ENCODE measurements at regions not wholly inside any gene's neighbourhood (a gene's known extent, or its start where the extent isn't known, plus 50 kb on each side); places are given as distances from the start of the nearest gene placed in this dataset.

GRCh38 chr9:87801013-87801412, 75.1 kb downstream of the CTSL start:
- H3K4me3 Mint-ChIP-seq = no peak overlapping the region
- Histone ChIP-seq H3K9ac (ENCODE audit: extremely low read depth, low read length, poor library complexity, severe bottlenecking) (no peak overlapping the region), H3K4me1 (ENCODE audit: control insufficient read depth, insufficient read depth, low read length) (peaks cover 3% of the 10 kb centered on the region), H3K27me3 (ENCODE audit: control insufficient read depth, insufficient read depth, low read length, poor library complexity, severe bottlenecking) (no peaks in the 10 kb centered on the region), H3K9me3 (ENCODE audit: control insufficient read depth, low read length) (no peaks in the 10 kb centered on the region), H3K4me3 (ENCODE audit: low read length) (no peak overlapping the region), H3K27ac (ENCODE audit: low read depth, low read length) (no peak overlapping the region), H3K36me3 (ENCODE audit: control insufficient read depth, insufficient read depth, low read length) (no peaks in the 10 kb centered on the region)
- H3K9me3 Mint-ChIP-seq = no peaks in the 10 kb centered on the region
- WGBS, 2 experiments (ENCODE audit: insufficient coverage in 1 of 2, insufficient read length in 1 of 2) = 92% methylated on average over 3 of the region's 4 CpGs; no CpG with 5 or more reads in 1 of the 2 experiments
- H3K4me1 Mint-ChIP-seq = peaks cover 20% of the 10 kb centered on the region
- no peak for TF ChIP-seq CTCF (conservative IDR thresholded peaks at IDR 0.05)
- H3K36me3 Mint-ChIP-seq (ENCODE audit: low read depth) = no peaks in the 10 kb centered on the region
- no peak overlapping the region for H3K27ac Mint-ChIP-seq
- no peak for DNase-seq
- peaks cover 12% of the 10 kb centered on the region for H3K27me3 Mint-ChIP-seq (ENCODE audit: insufficient read depth)

- Histone ChIP-seq H3K9me3 (ENCODE audit: control insufficient read depth, low read length) (peaks cover 5% of the 10 kb centered on the region), H3K36me3 (ENCODE audit: control insufficient read depth, insufficient read depth, low read length) (no peaks in the 10 kb centered on the region), H3K27ac (ENCODE audit: low read depth, low read length) (no peak overlapping the region), H3K9ac (ENCODE audit: extremely low read depth, low read length, poor library complexity, severe bottlenecking) (no peak overlapping the region), H3K4me1 (ENCODE audit: control insufficient read depth, insufficient read depth, low read length) (peaks cover 3% of the 10 kb centered on the region), H3K27me3 (ENCODE audit: control insufficient read depth, insufficient read depth, low read length, poor library complexity, severe bottlenecking) (no peaks in the 10 kb centered on the region), H3K4me3 (ENCODE audit: low read length) (no peak overlapping the region)
- H3K27ac Mint-ChIP-seq = no peak overlapping the region
- peaks cover 11% of the 10 kb centered on the region for H3K27me3 Mint-ChIP-seq (ENCODE audit: insufficient read depth)
- peaks cover 9% of the 10 kb centered on the region for H3K9me3 Mint-ChIP-seq
- H3K4me1 Mint-ChIP-seq = peaks cover 16% of the 10 kb centered on the region
- WGBS, 2 experiments (ENCODE audit: insufficient coverage in 1 of 2, insufficient read length in 1 of 2) = 96 to 99% methylated on average over 14 of the region's 15 CpGs
- no peak overlapping the region for H3K4me3 Mint-ChIP-seq
- no peak for DNase-seq
- no peak for TF ChIP-seq CTCF (conservative IDR thresholded peaks at IDR 0.05)
- H3K36me3 Mint-ChIP-seq (ENCODE audit: low read depth) = no peaks in the 10 kb centered on the region
Measured at GRCh38 chr9:87803166-87803565, 77.2 kb downstream of the CTSL start.

GRCh38 chr9:87803623-87804345, 77.9 kb downstream of the CTSL start:
- no peaks in the 10 kb centered on the region for H3K27me3 ChIP-seq (ENCODE audit: control insufficient read depth, insufficient read depth, low read length, poor library complexity, severe bottlenecking)
- H3K27ac Mint-ChIP-seq = no peak overlapping the region
- H3K27me3 Mint-ChIP-seq (ENCODE audit: insufficient read depth) = peaks cover 11% of the 10 kb centered on the region
- H3K4me1 ChIP-seq (ENCODE audit: control insufficient read depth, insufficient read depth, low read length) = peaks cover 3% of the 10 kb centered on the region
- H3K4me3 ChIP-seq (ENCODE audit: low read length) = no peak overlapping the region
- no peak overlapping the region for H3K27ac ChIP-seq (ENCODE audit: low read depth, low read length)
- DNase-seq = no peak
- H3K4me1 Mint-ChIP-seq = peaks cover 16% of the 10 kb centered on the region
- TF ChIP-seq CTCF (conservative IDR thresholded peaks at IDR 0.05) = no peak
- no peaks in the 10 kb centered on the region for H3K36me3 Mint-ChIP-seq (ENCODE audit: low read depth)
- H3K9ac ChIP-seq (ENCODE audit: extremely low read depth, low read length, poor library complexity, severe bottlenecking) = no peak overlapping the region
- 89 to 96% methylated on average over 7 to 9 of the region's 9 CpGs for WGBS, 2 experiments (ENCODE audit: insufficient coverage in 1 of 2, insufficient read length in 1 of 2)
- H3K9me3 Mint-ChIP-seq = peaks cover 15% of the 10 kb centered on the region
- H3K9me3 ChIP-seq (ENCODE audit: control insufficient read depth, low read length) = peaks cover 11% of the 10 kb centered on the region
- H3K4me3 Mint-ChIP-seq = no peak overlapping the region
- no peaks in the 10 kb centered on the region for H3K36me3 ChIP-seq (ENCODE audit: control insufficient read depth, insufficient read depth, low read length)
